PC-9 (cell line): ENCODE measurements at regions not wholly inside any gene's neighbourhood (a gene's known extent, or its start where the extent isn't known, plus 50 kb on each side); places are given as distances from the start of the nearest gene placed in this dataset.

Source experiments
- CTCF ChIP-seq: fragments of 200-600 bp; sonication (generic); conservative IDR thresholded peaks from 2 replicates; pipeline ENCODE4 v1.6.1; 2017; ENCODE audit warnings: mixed run types, antibody characterized with exemption, mild to moderate bottlenecking, moderate library complexity
- EZH2 ChIP-seq: fragments of 200-600 bp; sonication (generic); IDR thresholded peaks from 2 replicates; pipeline ENCODE4 v1.8.0; 2017; ENCODE audit warnings: antibody characterized with exemption, low read depth

- TF ChIP-seq EZH2: no peak
- TF ChIP-seq CTCF: no peak
Measured at GRCh38 chr5:72705178-72705577, 111.3 kb upstream of the TNPO1 start.
